ENCODE measurements at regions not wholly inside any gene's neighbourhood (a gene's known extent, or its start where the extent isn't known, plus 50 kb on each side); places are given as distances from the start of the nearest gene placed in this dataset.

DNA sequence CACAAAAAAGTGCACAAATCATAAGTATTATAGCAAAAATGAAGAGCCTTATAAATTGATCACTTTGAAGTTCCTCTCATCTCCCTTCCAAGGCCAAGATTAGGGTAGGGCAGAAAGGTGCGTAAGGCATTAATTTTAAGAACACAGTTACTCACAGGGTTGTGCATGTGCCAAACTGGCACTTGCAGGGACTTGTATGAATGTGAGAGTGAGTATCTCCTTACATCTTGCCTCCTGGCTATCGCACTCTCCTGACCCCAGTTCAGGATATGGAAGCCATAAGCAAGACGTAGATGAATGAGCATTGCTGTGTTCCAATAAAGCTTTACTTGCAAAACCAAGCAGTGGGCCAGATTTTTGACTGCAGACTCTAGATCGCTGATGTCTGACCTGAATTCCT, 510.1 kb upstream of the AADAT start:
- TF ChIP-seq GATA2 (IDR thresholded peaks at IDR 0.05; ENCODE audit: low read depth, low read length) = no peak
- no peak for TF ChIP-seq GATA3 (IDR thresholded peaks at IDR 0.05; ENCODE audit: low read depth, low read length)

Measured in SH-SY5Y (cell line).